ENCODE measurements at regions not wholly inside any gene's neighbourhood (a gene's known extent, or its start where the extent isn't known, plus 50 kb on each side); places are given as distances from the start of the nearest gene placed in this dataset.

DNA sequence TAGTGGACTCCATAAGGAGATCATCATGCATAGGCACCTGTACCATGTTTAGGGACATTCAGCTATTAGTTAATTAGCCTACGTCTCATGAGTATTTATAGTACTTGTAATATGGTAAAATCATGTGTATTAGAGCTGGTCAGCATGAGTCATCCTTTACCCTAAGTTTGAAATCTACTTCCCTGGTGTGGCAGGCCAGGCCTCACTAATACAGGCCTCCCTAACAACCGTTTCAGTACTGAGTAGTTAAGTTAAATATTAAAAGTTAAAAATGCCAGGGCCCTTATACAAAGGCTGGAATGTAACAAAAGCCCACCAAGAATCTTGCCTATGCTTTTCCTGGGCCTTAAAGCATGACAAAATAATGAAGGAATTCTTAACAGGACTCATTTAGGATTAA, 356.3 kb upstream of the DPYD start:
- TF ChIP-seq CTCF (IDR thresholded peaks at IDR 0.05; ENCODE audit: low read depth, low read length, poor library complexity, severe bottlenecking) (no peak), EZH2phosphoT487 (IDR thresholded peaks at IDR 0.05; ENCODE audit: borderline replicate concordance, low read length) (no peak)

Data from DOHH2 (cell line).